ENCODE measurements at regions not wholly inside any gene's neighbourhood (a gene's known extent, or its start where the extent isn't known, plus 50 kb on each side); places are given as distances from the start of the nearest gene placed in this dataset.
"Not testable (repeated sequence)": the region's sequence is repeated elsewhere in the genome, so short reads cannot be mapped to it uniquely, and the experiment has no call there.

GRCh38 chr11:112310848-112311247, 50.2 kb upstream of the PLET1 start:
- no peak for DNase-seq

- no peak for DNase-seq
Measured at GRCh38 chr11:112315057-112315720, 54.5 kb upstream of the PLET1 start.

- DNase-seq, result no peak
Measured at GRCh38 chr11:112315861-112316739, 55.4 kb upstream of the PLET1 start.

GRCh38 chr11:112316971-112317370, 56.3 kb upstream of the PLET1 start:
- no peak for DNase-seq

GRCh38 chr11:112318184-112318591, 57.5 kb upstream of the PLET1 start:
- DNase-seq, result no peak

GRCh38 chr11:112318661-112319060, 58.0 kb upstream of the PLET1 start:
- no peak for DNase-seq

GRCh38 chr11:112320668-112321067, 60.0 kb upstream of the PLET1 start:
- DNase-seq, result peak; percentile 70

GRCh38 chr11:112321501-112322172, 61.0 kb upstream of the PLET1 start:
- no peak for DNase-seq

GRCh38 chr11:112322173-112322790, 61.6 kb upstream of the PLET1 start:
- no peak for DNase-seq

GRCh38 chr11:112334381-112334780, 73.7 kb upstream of the PLET1 start:
- no peak for DNase-seq

- DNase-seq, result no peak
Measured at GRCh38 chr11:112336356-112336886, 75.8 kb upstream of the PLET1 start.

- no peak for DNase-seq
Measured at GRCh38 chr11:112339566-112339965, 78.9 kb upstream of the PLET1 start.

GRCh38 chr11:112343368-112344039, 82.8 kb upstream of the PLET1 start:
- DNase-seq, result no peak

- no peak for DNase-seq
Measured at GRCh38 chr11:112344040-112344413, 83.4 kb upstream of the PLET1 start.

- DNase-seq, result no peak
Measured at GRCh38 chr11:112345166-112345565, 84.5 kb upstream of the PLET1 start.

GRCh38 chr11:112345706-112346105, 85.0 kb upstream of the PLET1 start:
- no peak for DNase-seq

- DNase-seq, result no peak
Measured at GRCh38 chr11:112346586-112346985, 85.9 kb upstream of the PLET1 start.

- no peak for DNase-seq
Measured at GRCh38 chr11:112348480-112349029, 87.9 kb upstream of the PLET1 start.

GRCh38 chr11:112351423-112351822, 90.8 kb upstream of the PLET1 start:
- not testable (repeated sequence) for DNase-seq

- no peak for DNase-seq
Measured at GRCh38 chr11:112352907-112353306, 92.2 kb upstream of the PLET1 start.

- DNase-seq, result no peak
Measured at GRCh38 chr11:112354364-112354763, 93.7 kb upstream of the PLET1 start.

GRCh38 chr11:112355726-112356125, 95.1 kb upstream of the PLET1 start:
- DNase-seq, result no peak

All from right hindlimb (tissue), 1 donor.